Vagina (tissue), 2 donors: ENCODE measurements at regions not wholly inside any gene's neighbourhood (a gene's known extent, or its start where the extent isn't known, plus 50 kb on each side); places are given as distances from the start of the nearest gene placed in this dataset.

ENCODE experiments used
- CTCF ChIP-seq, 3 experiments: fragments of 450-650 bp in 2 of 3; fragments of 200-600 bp in 1 of 3; sonication (generic) in 1 of 3; IDR thresholded peaks; one replicate each; pipeline ENCODE4 v1.5.1; 2017 to 2019; ENCODE audit warnings: antibody characterized with exemption in 3 of 3, mild to moderate bottlenecking in 2 of 3, moderate library complexity in 2 of 3
- POLR2A ChIP-seq, 2 donors: fragments of 450-650 bp; IDR thresholded peaks; one replicate each; pipeline ENCODE4 v1.6.1; 2017; ENCODE audit warnings: antibody characterized with exemption in 2 of 2, mild to moderate bottlenecking in 2 of 2, moderate library complexity in 2 of 2
- POLR2AphosphoS5 ChIP-seq, 2 donors: sonication (generic); formaldehyde crosslinking; IDR thresholded peaks; one replicate each; pipeline ENCODE4 v1.9.0; 2017; ENCODE audit warnings: antibody characterized with exemption in 2 of 2, mild to moderate bottlenecking in 2 of 2, low read depth in 1 of 2; ENCODE audit not compliant: insufficient read depth in 1 of 2

DNA sequence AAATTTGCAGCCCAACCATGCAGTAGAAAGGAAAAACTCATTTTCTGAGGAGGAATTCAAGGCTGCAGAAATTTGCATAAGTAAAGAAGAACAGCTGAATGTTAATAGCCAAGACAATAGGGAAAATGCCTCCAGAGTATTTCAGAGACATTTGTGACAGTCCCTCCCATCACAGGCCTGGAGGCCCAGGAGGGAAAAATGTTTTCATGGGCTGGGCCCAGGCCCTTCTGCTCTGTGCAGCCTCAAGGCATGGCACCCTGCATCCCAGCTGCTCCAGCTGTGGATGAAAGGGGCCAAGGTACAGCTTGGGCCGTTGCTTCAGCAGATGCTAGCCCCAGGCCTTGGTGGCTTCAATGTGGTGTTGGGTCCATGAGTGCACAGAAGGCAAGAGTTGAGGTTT is 62.3 kb downstream of the ATXN7L3B start:
- TF ChIP-seq CTCF (IDR thresholded peaks at IDR 0.05) (no peak), POLR2A (IDR thresholded peaks at IDR 0.05) (no peak), POLR2AphosphoS5 (IDR thresholded peaks at IDR 0.05; ENCODE audit: insufficient read depth in 1 of 2, low read depth in 1 of 2) (no peak)
